RCC 7860 (cell line): ENCODE measurements at regions not wholly inside any gene's neighbourhood (a gene's known extent, or its start where the extent isn't known, plus 50 kb on each side); places are given as distances from the start of the nearest gene placed in this dataset.

Experiments
- DNase-seq: peaks from one replicate; pipeline ENCODE4 v3.0.0-alpha.2; 2015; ENCODE audit warnings: low spot score
- FAIRE-seq: peaks from 2 replicates; lab custom pipeline; 2012; peaks lifted over from hg19 to GRCh38; lab: Jason Lieb, UNC

- DNase-seq (peak; percentile 39), FAIRE-seq (no peak)
Observed at GRCh38 chr4:22129454-22130029, 181.0 kb upstream of the KCNIP4 start.

- FAIRE-seq, result no peak
Observed at GRCh38 chr4:22122062-22122461, 173.5 kb upstream of the KCNIP4 start.

GRCh38 chr4:22115262-22115661 is 166.7 kb upstream of the KCNIP4 start:
- DNase-seq (no peak), FAIRE-seq (no peak)

More at GRCh38 chr4:22122062-22122461, 173.5 kb upstream of the KCNIP4 start:
- DNase-seq, result no peak

GRCh38 chr4:22103768-22104167 is 155.2 kb upstream of the KCNIP4 start:
- FAIRE-seq (no peak), DNase-seq (no peak)

GRCh38 chr4:22099896-22100295 is 151.3 kb upstream of the KCNIP4 start:
- no peak for FAIRE-seq
- DNase-seq, result no peak

GRCh38 chr4:22097596-22097995 is 149.0 kb upstream of the KCNIP4 start:
- FAIRE-seq (no peak), DNase-seq (no peak)

GRCh38 chr4:22094217-22094616 is 145.6 kb upstream of the KCNIP4 start:
- DNase-seq, result no peak
- FAIRE-seq, result no peak

GRCh38 chr4:22093126-22093525 is 144.6 kb upstream of the KCNIP4 start:
- DNase-seq (no peak), FAIRE-seq (no peak)

GRCh38 chr4:22091906-22092305 is 143.3 kb upstream of the KCNIP4 start:
- DNase-seq (no peak), FAIRE-seq (no peak)

GRCh38 chr4:22091352-22091717 is 142.8 kb upstream of the KCNIP4 start:
- no peak for FAIRE-seq
- no peak for DNase-seq

- DNase-seq (no peak), FAIRE-seq (no peak)
Observed at GRCh38 chr4:22090661-22091351, 142.2 kb upstream of the KCNIP4 start.

- FAIRE-seq, result no peak
- DNase-seq, result no peak
Observed at GRCh38 chr4:22077571-22077970, 129.0 kb upstream of the KCNIP4 start.

GRCh38 chr4:22072726-22073125 is 124.2 kb upstream of the KCNIP4 start:
- no peak for FAIRE-seq
- DNase-seq, result no peak

GRCh38 chr4:22072240-22072639 is 123.7 kb upstream of the KCNIP4 start:
- DNase-seq, result no peak
- FAIRE-seq, result no peak

GRCh38 chr4:22071749-22072148 is 123.2 kb upstream of the KCNIP4 start:
- DNase-seq (peak; percentile 35), FAIRE-seq (no peak)

GRCh38 chr4:22070256-22070655 is 121.7 kb upstream of the KCNIP4 start:
- no peak for DNase-seq
- FAIRE-seq, result no peak

GRCh38 chr4:22063613-22064012 is 115.0 kb upstream of the KCNIP4 start:
- FAIRE-seq, result no peak

GRCh38 chr4:22062676-22063075 is 114.1 kb upstream of the KCNIP4 start:
- no peak for DNase-seq
- no peak for FAIRE-seq

More at GRCh38 chr4:22063613-22064012, 115.0 kb upstream of the KCNIP4 start:
- DNase-seq, result no peak

GRCh38 chr4:22055954-22056353 is 107.4 kb upstream of the KCNIP4 start:
- DNase-seq (no peak), FAIRE-seq (no peak)

GRCh38 chr4:22052076-22052475 is 103.5 kb upstream of the KCNIP4 start:
- FAIRE-seq (no peak), DNase-seq (no peak)

- FAIRE-seq (no peak), DNase-seq (no peak)
Observed at GRCh38 chr4:22048323-22048722, 99.8 kb upstream of the KCNIP4 start.

GRCh38 chr4:22047793-22048192 is 99.2 kb upstream of the KCNIP4 start:
- no peak for FAIRE-seq
- DNase-seq, result no peak
